ENCODE measurements at regions not wholly inside any gene's neighbourhood (a gene's known extent, or its start where the extent isn't known, plus 50 kb on each side); places are given as distances from the start of the nearest gene placed in this dataset.

- CTCF ChIA-PET: interaction anchor here (1.4 kb wide), 1 partner anchor 40 kb away, joined by 3 read pairs; no protein-coding TSS in a partner anchor
- DNase-seq (ENCODE audit: extremely low spot score): no peak
- POLR2A ChIA-PET: no interaction called here
- TF ChIP-seq CTCF (IDR thresholded peaks at IDR 0.05; ENCODE audit: control extremely low read depth, extremely low read depth, low read depth, missing control alignments): no peak
Measured at GRCh38 chr4:176507845-176508533, 188.2 kb downstream of the SPCS3 start.

- DNase-seq (ENCODE audit: extremely low spot score): no peak
- ChIA-PET POLR2A (no interaction called here), CTCF (interaction anchor here (1.4 kb wide), 1 partner anchor 12 kb away, joined by 3 read pairs; no protein-coding TSS in a partner anchor)
- TF ChIP-seq CTCF (IDR thresholded peaks at IDR 0.05; ENCODE audit: control extremely low read depth, extremely low read depth, low read depth, missing control alignments): no peak
Measured at GRCh38 chr4:176508780-176509331, 189.1 kb downstream of the SPCS3 start.

- CTCF ChIA-PET: no interaction called here
- POLR2A ChIA-PET: no interaction called here
- no peak for DNase-seq (ENCODE audit: extremely low spot score)
- TF ChIP-seq CTCF (IDR thresholded peaks at IDR 0.05; ENCODE audit: control extremely low read depth, extremely low read depth, low read depth, missing control alignments): no peak
Measured at GRCh38 chr4:176525576-176525975, 205.8 kb downstream of the SPCS3 start.

- no peak for TF ChIP-seq CTCF (IDR thresholded peaks at IDR 0.05; ENCODE audit: control extremely low read depth, extremely low read depth, low read depth, missing control alignments)
- ChIA-PET POLR2A (no interaction called here), CTCF (no interaction called here)
Measured at GRCh38 chr4:176526704-176527103, 206.9 kb downstream of the SPCS3 start.

GRCh38 chr4:176529574-176529973 is 209.8 kb downstream of the SPCS3 start:
- no peak for DNase-seq (ENCODE audit: extremely low spot score)
- no peak for TF ChIP-seq CTCF (IDR thresholded peaks at IDR 0.05; ENCODE audit: control extremely low read depth, extremely low read depth, low read depth, missing control alignments)
- ChIA-PET CTCF (no interaction called here), POLR2A (no interaction called here)

More at GRCh38 chr4:176526704-176527103, 206.9 kb downstream of the SPCS3 start:
- DNase-seq (ENCODE audit: extremely low spot score): no peak

- ChIA-PET POLR2A (no interaction called here), CTCF (no interaction called here)
- no peak for DNase-seq (ENCODE audit: extremely low spot score)
Measured at GRCh38 chr4:176533159-176533558, 213.4 kb downstream of the SPCS3 start.

More at GRCh38 chr4:176533159-176533558, 213.4 kb downstream of the SPCS3 start:
- TF ChIP-seq CTCF (IDR thresholded peaks at IDR 0.05; ENCODE audit: control extremely low read depth, extremely low read depth, low read depth, missing control alignments): no peak

Data from GM10248 (cell line).